ENCODE measurements at regions not wholly inside any gene's neighbourhood (a gene's known extent, or its start where the extent isn't known, plus 50 kb on each side); places are given as distances from the start of the nearest gene placed in this dataset.

- no peak for TF ChIP-seq CTCF (IDR thresholded peaks at IDR 0.05)
- TF ChIP-seq POLR2A (IDR thresholded peaks at IDR 0.05) = no peak
These were observed 348.7 kb downstream of the MAN2A1 start for GRCh38 chr5:110038297-110038997.
